22Rv1 (cell line): ENCODE measurements at regions not wholly inside any gene's neighbourhood (a gene's known extent, or its start where the extent isn't known, plus 50 kb on each side); places are given as distances from the start of the nearest gene placed in this dataset.

Experiments
- H3K27ac ChIP-seq: fragments of 450-650 bp; 2 replicates; pipeline ENCODE4 v1.5.1; 2017
- CTCF ChIP-seq: fragments of 450-650 bp; IDR thresholded peaks from 2 replicates; pipeline ENCODE4 v1.5.1; 2017; ENCODE audit warnings: mild to moderate bottlenecking
- ZFX ChIP-seq: fragments of 450-650 bp; IDR thresholded peaks from 2 replicates; pipeline ENCODE4 v1.6.1; 2017; ENCODE audit warnings: antibody characterized with exemption, borderline replicate concordance

DNA sequence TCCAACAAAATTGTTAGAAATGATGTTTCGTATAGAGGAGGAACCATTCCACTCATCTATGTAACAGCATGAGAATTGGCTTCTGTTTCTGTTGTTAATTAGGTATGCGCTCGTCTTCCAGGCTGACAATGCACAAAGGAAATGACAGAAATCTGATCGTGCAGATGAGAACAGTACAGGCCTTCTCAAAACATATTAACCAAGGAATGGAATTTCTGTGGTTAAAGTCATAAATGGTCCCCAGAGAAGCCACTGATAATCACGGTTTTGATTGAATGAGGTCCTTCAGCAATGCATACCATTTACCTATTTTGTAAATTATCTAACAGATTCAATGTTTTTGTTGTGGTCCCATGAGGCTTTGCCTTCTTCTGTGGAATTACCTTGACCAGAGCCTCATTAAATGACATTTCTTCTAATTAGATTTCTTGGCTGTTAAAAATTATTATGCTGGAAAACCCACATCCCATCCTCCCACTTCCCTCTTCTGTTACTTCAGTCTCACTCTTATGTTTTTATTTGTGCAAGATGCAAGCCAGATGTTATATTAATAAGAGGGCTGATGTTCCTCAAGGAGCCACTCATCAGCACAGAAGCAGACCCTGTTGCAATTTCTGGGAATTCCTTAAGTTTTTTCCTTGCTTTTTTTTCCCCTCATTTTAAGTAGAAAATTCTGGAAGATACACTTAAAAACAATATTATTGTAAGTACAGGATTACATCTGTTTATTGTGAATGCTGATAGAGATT is 395.8 kb downstream of the PID1 start:
- no peak overlapping the region for H3K27ac ChIP-seq
- no peak for TF ChIP-seq CTCF
- no peak for TF ChIP-seq ZFX

DNA sequence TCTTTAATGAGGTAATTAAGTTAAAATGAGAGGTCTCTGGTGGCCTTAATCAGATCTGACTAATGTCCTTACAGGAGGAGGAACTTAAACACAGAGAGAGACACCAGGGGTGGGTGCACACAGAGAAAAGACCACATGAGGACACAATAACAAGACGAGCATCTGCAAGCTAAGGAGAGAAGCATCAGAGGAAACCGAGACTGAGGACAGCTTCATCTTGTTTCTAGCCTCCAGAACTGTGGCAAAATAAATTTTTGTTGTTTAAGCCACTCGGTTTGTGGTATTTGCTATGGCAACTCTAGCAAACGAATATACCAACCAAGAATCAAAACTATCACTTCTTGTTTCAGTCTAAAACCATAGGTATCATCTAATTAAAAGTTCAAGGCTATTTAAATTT is 400.1 kb downstream of the PID1 start:
- TF ChIP-seq ZFX (no peak), CTCF (no peak)
- H3K27ac ChIP-seq: no peak overlapping the region

DNA sequence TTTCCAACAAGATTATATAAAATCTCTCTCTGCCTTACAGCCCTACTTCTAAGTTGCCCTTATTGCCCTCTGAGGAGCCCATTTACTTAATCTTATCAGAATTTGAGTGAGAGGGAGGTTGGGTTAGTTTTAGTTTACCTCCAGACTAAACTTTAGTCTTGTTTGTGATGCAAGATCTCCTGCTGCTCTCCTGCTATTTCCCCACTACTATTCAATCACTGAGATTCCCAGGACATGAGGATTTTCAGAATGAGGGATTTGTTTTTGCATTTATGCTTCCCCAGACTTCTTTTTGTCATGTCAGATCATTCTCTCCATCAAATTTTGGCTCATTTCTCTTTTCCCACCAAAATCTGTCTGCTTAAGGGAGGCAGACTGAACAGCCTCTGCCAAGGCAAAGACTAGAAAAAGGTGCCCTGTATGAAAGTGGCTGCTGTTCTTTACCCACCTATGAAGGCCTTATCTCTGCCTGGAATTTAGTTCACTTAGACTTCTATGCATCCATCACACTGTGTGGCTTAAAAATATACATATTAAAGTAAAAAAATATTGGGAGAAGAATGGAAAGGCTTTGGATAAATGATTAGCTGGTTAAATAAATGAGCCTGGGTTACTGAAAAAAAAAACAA is 401.3 kb downstream of the PID1 start:
- no peak overlapping the region for H3K27ac ChIP-seq
- TF ChIP-seq CTCF (no peak), ZFX (no peak)

DNA sequence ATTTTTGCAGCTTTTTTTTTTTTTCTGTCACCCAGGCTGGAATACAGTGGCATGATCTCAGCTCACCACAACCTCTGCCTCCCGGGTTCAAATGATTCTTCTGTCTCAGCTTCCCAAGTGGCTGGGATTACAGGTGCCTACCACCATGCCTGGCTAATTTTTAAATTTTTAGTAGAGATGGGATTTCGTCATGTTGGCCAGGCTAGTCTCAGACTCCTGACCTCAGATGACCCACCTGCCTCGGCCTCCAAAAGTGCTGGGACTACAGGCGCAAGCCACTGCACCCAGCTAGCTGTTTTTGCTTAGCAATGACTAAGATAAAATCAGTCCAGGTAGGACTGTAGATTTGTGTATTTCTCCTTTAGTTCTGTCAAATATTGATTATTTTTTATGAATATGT is 403.7 kb downstream of the PID1 start:
- no peak for TF ChIP-seq CTCF
- TF ChIP-seq ZFX: no peak
- H3K27ac ChIP-seq: no peak overlapping the region

DNA sequence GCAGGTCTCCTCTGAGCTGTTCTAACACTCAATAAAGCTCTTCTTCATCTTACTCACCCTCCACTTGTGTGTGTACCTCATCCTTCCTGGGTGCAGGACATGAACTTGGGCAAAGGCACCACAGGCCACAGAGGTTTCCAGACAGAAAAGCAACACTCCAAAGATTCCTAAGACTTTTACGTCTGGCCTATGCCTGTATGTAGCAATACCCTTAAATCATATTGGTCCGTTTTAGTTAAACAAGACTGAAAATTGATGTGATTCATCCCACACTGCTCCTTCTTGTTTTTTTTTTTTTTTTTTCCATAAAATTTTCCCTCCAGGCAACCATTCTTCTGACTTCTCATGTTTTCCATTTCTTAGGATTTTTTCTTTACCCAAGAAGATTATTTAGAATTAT is 404.3 kb downstream of the PID1 start:
- H3K27ac ChIP-seq: no peak overlapping the region
- TF ChIP-seq ZFX (no peak), CTCF (no peak)

DNA sequence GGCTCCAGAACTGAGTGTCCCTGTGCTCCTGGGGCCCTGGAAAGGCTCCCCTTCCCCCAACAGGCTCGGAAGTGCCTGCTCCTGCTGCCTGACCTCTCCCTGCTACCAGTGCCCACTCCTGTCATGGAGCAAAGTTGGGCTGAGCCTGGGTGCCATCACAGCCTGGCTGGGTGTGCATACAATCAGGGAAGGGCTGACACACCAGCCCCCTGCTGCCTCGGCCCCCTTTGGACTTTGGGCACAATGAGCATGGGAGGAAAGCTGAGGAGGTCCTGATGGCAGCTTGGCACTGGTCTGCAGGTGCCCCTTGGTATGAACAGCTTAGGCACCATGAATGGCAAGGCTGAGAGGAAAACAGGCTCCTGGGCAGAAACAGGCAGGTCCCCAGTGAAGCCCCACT is 405.0 kb downstream of the PID1 start:
- H3K27ac ChIP-seq: no peak overlapping the region
- TF ChIP-seq CTCF (no peak), ZFX (no peak)

GRCh38 chr2:228864131-228864530 is 407.0 kb downstream of the PID1 start:
- no peak for TF ChIP-seq ZFX
- no peak for TF ChIP-seq CTCF
- H3K27ac ChIP-seq: no peak overlapping the region
